ENCODE measurements at regions not wholly inside any gene's neighbourhood (a gene's known extent, or its start where the extent isn't known, plus 50 kb on each side); places are given as distances from the start of the nearest gene placed in this dataset.

- H3K9me3 Mint-ChIP-seq: peaks cover 2% of the 10 kb centered on the region
- H3K27ac Mint-ChIP-seq: no peak overlapping the region
- peaks cover 3% of the 10 kb centered on the region for H3K27me3 Mint-ChIP-seq
- ChIA-PET POLR2A (no interaction called here), CTCF (no interaction called here)
- intact Hi-C loops (cut with micrococcal nuclease): no loop called here
- no peaks in the 10 kb centered on the region for H3K36me3 Mint-ChIP-seq (ENCODE audit: low read depth)
- no peak for ATAC-seq
- H3K4me3 Mint-ChIP-seq: no peak overlapping the region
- no peak for DNase-seq
- TF ChIP-seq, protein P1, sequence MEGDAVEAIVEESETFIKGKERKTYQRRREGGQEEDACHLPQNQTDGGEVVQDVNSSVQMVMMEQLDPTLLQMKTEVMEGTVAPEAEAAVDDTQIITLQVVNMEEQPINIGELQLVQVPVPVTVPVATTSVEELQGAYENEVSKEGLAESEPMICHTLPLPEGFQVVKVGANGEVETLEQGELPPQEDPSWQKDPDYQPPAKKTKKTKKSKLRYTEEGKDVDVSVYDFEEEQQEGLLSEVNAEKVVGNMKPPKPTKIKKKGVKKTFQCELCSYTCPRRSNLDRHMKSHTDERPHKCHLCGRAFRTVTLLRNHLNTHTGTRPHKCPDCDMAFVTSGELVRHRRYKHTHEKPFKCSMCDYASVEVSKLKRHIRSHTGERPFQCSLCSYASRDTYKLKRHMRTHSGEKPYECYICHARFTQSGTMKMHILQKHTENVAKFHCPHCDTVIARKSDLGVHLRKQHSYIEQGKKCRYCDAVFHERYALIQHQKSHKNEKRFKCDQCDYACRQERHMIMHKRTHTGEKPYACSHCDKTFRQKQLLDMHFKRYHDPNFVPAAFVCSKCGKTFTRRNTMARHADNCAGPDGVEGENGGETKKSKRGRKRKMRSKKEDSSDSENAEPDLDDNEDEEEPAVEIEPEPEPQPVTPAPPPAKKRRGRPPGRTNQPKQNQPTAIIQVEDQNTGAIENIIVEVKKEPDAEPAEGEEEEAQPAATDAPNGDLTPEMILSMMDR (IDR thresholded peaks at IDR 0.05): no peak
- peaks cover 43% of the 10 kb centered on the region for H3K4me1 Mint-ChIP-seq (ENCODE audit: low read depth)
Observed at GRCh38 chr1:19006837-19007271, 50.4 kb upstream of the IFFO2 start.
